Islet precursor cell (in vitro differentiated cells): ENCODE measurements at regions not wholly inside any gene's neighbourhood (a gene's known extent, or its start where the extent isn't known, plus 50 kb on each side); places are given as distances from the start of the nearest gene placed in this dataset.
"Not testable (repeated sequence)": the region's sequence is repeated elsewhere in the genome, so short reads cannot be mapped to it uniquely, and the experiment has no call there.

Source experiments
- DNase-seq: peaks from one replicate; pipeline ENCODE4 v3.0.0-alpha.2; 2018

DNA sequence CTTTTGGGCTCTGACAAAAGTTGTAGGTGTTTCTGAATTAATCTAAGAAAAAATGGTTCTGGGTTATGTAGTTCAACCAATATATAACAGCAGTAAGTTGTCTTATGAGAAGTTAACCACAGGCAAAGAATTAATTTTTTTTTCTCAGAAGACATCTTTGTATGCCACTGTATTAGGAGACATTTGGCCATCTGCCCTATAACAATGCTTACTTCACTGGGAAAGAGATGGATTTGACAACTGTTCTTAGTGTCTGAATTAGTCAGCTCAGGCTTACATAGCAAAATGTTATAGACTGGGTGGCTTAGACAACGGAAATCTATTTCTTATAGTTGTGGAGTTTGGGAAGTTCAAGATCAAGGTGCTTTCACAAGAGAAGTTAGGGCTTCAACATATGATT lies 508.1 kb downstream of the STIM2 start:
- DNase-seq: no peak

DNA sequence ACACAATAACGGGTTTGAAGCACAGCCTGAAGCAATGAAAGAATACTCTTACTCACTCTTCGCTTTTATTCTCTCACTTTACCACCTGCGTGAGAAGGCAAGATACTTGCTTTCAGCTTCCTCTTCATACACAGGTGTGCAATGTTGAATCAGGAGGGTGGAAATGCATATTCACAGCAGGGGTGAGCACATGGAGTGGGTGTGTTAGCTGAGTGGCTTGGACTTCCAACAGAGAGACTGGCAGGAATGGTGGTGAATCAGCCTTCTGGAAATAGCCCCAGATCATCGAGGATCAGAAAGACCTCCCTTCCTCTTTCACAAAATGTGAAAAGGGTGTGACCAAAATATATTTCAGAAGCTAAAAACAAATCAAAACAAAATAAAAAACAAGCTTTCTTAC lies 521.2 kb downstream of the STIM2 start:
- DNase-seq: no peak

DNA sequence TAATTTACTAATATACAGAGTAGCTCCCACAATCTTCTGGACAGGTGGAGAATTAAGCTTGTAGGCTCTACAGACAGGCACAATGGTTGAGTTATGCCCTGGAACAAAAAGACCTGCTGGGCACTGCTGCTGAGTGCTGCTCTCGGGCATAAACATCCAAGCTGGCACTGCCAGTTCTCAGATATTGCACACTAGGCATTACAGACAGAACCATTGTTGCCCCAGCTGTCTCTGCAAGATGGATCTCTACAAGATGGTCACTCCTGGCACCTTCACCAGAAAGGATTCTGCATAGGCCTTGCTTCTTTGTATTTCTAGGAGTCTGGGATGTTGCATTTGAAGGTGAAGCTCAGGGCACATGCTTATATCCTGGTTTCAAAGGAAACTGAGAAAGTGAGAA lies 527.1 kb downstream of the STIM2 start:
- DNase-seq: no peak

DNA sequence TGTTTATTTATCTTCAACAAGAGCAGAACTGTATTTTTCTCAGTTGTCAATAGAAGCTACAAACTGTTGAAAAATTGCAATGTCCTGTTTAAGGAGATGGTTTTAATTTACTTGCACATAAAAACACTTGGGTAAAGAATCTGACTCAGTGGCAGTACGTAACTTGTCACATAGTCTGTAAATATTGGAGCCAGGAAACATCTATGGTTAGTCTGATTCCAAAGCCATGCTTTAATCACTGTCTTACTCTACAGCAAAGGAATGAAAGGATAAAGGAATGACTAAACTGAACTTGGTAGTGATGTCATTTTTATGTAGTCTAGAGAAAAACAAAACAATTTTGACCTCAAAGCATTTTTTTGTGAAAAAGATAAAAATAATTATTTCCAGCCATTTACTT lies 537.2 kb downstream of the STIM2 start:
- no peak for DNase-seq

DNA sequence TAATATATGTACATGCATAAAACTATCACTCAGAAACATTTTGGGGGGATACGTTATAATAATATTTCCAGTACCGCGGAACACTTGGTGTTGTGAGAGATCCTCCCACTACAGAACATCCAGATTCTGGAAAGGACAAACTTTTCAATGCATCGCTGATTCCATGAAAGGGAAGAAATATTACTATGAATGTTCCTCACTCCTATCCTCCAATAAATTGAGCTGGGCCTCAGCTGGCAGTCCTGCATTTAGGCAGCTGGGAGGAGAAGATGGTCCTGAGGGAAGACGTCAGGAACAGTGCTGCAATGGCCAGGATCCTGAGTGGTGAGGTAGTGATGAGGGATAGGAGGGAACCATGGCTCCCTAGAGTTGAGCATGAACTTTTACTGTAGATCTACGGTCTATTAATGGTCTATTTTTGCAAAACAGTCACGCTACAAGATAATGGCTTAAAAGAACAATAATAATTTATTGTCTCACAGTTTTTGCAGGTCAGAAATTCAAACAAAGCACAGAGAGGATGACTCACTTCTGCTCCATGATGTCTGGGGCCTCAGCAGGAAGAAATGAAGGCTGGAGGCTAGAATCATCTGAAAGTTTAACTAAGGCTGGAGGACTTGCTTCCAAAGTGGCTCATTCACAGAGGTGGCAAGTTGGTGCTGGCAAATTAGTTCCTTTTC lies 538.1 kb downstream of the STIM2 start:
- no peak for DNase-seq

DNA sequence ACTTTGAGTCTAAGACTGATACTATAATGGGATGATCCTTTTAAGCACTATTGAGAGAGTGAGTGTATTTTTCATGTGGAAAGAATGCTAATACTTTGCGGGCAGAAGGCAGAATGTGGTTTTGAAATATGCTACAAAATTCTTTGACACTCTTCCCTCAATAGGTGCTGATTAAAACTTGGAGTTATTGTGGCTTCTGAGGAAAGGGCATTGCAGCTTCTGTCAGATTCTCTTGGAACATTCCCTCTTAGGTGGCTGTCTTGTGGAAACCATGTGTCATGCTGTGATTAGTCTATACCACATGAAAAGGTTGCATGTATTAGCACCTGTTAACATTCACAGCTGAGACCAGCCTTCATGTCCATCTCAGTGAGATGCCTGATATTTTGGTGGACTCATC lies 547.0 kb downstream of the STIM2 start:
- no peak for DNase-seq

DNA sequence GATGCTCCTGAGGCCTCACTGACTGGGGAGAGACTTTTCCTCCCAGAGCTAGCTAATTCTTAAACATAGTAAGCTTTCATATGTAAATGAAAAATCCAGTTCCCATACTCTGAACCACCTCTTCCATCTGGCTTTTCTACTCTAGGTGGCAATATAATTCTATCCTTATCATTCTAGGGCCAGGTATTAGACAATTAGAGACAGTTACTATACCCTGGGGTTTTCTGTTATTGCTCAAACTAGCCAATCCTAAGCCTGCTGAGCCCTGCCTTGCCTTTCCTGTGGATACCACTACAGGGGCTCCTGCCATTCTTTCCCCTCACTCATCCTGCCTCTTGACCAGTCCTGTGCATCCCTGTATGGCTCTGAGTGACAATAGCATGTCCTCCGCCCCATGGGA lies 552.0 kb downstream of the STIM2 start:
- no peak for DNase-seq

DNA sequence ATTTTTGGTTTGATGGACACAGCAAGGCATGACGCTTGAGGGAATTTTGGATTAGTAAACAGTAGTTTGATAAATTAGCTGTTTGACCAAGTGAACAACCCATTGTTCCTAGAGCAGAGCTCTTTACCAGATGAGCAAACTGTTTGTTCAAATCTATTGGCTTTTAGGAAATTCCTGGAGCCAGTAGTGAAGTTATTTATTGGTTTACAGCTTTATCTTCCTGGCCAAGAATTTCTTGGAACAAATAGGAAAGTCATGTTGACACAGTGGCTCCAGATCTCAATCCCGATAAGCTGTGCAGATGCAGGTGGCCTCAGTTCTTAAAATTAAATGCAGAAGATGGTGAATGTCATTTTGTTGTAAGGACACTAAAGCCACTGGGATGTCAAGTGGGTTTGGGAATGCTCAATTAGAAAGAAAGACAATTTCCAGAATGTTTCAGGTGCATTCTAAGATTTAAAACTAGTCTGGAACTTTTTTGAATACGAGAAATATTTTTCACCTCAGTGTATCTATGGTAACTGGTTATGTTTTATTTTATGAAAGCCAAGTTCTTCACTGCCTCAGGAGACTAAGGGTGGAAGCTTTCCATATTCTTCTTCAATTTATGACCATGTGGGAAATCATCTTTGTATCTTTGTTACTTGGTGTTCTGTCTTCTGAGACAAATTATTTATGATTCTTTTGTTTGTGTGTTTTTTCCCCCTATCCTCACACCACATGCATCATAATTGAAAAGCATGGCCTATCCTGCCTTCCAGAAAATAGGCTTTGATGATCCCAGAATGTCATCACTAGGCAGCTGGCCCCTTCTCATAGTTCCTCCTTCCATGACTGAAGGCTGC lies 554.5 kb downstream of the STIM2 start:
- no peak for DNase-seq

DNA sequence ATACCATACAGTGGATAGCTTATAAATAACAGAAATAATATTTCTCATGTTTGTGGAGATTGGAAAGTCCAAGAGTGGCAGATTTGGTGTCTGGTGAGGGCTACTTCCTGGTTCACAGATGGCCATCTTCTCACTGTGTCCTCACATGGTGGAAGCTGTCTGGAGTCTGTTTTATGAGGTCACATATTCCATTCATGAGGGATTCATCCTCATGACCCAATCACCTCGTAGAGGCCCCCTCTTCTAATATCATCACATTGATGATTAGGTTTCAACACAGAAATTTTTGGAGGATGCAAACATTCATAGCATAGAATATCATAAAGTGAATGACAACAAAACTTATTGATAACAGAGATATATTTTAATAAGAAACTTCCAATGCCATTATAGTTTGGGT lies 568.0 kb downstream of the STIM2 start:
- DNase-seq: no peak

DNA sequence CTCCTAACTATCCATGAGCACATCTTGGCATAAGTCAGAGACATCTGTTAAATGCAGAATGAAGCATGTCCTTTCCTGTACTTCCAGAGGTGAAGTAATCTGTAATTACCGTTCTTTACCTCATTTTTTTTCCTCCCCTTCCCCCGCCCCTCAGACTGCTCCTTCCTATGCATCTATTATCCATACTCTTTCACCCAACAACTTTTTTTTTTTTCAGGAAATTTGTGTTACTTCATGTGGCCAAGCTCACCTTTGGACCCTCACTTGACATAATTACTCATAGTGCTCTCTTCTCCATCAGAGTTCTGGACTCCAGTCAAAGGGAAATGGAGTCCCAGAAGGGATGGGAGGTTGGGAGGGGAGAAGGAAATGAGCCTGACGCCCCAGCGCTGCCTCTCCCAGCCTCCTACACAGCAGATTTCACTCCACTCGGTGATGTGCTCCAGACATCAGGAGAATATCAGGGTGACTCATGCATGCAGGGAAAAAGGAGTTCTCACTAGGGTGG lies 568.8 kb downstream of the STIM2 start:
- DNase-seq: peak; percentile 70

DNA sequence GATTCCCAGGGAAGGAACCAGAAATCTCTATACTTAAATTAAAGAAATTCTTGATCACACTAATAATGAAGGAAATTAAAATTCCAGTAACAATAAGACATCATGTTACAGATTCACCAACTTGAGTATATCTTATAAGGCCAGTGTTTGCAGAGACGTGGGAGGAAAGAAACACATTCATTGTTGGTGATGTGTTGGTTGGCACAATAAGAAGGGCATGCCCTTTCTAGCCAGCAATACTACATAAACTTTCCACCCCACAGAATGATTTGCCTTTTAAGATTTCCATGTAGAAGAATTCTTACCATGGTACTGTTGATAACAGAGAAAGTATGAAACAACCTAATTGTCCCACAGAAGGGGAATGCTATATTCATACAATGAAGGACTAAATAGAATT lies 581.5 kb downstream of the STIM2 start:
- DNase-seq: no peak

DNA sequence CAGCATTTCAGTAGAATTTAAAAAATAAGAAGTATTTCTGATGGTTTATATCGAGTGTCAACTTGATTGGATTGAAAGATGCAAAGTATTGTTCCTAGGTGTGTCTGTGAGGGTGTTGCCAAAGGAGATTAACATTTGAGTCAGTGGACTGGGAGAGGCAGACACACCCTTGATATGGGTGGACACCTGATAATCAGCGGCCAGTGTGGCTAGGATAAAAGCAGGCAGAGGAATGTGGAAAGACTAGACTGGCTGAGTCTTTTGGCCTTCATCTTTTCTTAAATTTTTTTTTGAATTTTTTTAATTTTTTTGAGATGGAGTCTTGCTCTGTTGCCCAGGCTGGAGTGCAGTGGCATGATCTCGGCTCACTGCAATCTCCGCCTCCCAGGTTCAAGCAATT lies 582.0 kb downstream of the STIM2 start:
- not testable (repeated sequence) for DNase-seq

DNA sequence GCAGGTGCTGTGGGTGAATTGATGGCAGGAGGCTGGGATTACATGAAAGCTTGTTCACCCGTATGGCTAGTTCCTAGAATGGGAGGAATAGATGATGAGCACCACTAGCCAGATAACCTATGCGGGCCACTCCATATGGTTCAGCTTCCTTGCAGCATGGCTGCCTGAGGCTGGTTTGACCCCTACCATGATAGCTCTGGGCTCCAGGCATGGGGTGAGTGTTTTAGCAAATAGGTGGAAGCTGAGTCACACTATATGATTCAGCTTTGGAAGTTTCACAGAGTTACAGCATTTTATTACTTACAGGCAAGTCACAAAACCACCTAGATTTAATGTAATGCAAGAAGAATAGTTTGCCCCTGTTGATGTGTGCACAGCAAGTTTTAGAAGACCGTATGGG lies 603.2 kb downstream of the STIM2 start:
- peak; percentile 77 for DNase-seq

DNA sequence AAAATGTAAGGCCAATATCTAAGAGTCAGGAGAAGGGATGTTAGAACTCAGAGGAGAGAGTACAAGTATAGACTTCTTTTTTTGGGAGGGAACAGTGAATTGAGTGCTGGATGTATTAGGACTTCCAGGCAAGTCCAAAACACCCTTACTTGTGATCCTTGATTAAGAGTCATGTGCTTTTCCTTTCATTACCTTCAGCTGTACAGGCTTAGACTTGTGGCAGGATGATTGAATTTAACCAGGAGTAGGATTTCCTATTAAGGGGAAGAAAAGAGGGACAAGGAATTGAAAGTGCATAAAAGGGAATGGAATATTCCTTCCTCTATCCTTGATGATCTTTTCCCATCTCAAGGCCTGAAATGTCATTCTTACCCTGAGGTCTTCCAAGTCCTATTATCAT lies 606.7 kb downstream of the STIM2 start:
- no peak for DNase-seq

DNA sequence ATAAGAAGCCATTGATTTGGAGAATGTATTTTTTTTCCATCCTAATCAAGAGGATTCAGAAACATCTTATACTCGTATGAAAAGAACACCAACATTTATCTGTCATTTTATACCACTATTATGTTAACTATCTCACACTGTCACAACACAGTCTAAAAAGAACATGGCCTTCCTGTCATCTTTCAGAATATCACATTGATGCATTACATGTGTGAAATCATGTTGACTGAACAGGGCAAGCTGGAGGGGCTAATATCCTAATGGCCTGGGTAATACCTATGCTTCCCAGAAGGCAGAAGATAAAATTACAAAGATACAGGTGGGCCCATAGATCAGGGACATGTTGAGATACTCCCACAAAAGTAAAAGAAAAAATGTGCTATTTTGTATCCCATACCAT lies 611.7 kb downstream of the STIM2 start:
- DNase-seq: no peak

DNA sequence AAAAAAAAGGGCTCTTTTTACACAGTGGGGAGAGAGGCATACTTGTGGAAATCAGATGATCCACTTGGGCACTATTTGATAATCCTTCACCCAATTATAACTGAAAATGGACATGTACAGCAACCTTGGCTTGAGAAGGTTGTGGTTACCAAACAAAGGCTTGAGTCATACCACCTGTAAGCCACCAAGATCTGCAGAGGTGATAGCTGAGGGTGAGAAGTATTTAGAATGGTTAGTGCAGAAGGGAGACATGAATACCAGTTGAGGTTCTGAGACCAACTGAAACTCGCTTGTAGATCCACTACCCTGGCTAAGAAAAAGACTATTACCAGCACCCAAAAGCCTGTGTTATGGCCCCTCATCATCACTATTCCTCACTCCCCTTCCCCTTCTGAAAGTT lies 614.0 kb downstream of the STIM2 start:
- no peak for DNase-seq

DNA sequence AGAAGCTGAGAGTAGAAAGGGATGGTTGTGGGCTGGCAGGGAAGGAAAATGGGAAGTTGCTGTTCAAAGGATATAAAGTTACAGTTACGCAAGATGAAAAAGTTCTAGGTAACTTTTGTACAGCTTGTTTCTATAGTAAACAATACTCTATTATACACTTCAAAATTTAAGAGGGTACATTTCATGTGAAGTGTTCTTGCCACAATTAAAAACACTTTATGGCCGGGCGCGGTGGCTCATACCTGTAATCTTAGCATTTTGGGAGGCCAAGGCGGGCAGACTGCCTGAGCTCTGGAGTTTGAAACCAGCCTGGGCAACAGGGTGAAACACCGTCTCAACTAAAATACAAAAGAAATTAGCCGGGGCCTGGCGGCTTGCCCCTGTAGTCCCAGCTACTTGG lies 623.6 kb downstream of the STIM2 start:
- no peak for DNase-seq

DNA sequence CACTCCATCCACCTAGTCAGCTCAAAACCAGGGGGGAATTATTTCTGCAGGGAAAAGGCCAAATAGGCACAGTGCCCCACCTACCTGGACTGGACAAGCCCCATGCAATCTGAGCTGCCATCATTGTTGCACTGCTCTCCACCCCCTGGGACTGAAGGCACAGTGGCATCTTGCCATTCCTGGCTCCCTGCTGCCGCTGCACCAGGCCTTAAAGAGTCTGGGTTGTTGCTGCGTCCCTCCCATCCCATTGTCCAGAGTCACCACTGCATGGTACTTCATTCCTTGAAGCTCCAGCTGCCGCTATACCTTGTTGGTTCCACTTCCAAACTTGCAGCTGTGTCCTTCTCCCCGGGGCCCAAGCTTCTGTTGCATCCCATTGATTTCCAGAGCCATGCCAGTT lies 629.7 kb downstream of the STIM2 start:
- peak; percentile 52 for DNase-seq

DNA sequence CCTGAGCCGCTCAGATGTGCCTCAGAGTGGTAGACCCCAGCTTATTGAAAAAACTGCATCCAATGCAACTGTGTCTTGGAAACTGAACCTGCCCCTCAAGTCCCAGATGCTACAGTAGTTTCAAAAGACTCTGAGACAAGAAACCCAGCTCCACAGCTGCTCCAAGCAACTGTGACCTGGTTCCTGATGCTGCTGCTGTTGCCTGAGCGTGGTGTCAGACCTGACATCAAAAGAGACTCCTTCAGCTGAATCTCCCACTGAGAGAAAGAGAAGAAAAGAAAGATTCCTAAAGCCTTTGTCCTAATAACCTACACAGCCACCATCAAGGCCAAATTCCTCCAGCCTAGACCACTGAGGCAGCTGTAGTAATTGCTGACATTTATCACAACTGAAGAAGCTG lies 630.1 kb downstream of the STIM2 start:
- DNase-seq: no peak

DNA sequence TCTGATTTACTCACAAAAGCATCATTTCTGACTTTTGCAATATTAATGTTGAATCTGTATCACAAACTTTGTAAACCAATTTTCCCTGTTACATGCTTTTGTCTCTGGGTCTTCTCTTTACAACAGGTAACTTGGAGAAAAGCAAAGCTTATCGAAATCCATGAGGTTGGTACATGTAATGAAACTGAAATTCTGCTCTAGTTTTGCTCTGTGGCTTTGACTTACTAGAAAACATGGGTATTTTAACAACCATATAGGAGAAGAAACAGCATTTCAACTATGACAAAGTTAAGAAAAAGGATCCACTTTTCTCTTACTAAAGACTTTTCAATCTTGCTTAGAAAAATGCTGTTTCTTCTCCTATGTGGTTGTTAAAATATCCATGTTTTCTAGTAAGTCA lies 645.8 kb downstream of the STIM2 start:
- DNase-seq: no peak

DNA sequence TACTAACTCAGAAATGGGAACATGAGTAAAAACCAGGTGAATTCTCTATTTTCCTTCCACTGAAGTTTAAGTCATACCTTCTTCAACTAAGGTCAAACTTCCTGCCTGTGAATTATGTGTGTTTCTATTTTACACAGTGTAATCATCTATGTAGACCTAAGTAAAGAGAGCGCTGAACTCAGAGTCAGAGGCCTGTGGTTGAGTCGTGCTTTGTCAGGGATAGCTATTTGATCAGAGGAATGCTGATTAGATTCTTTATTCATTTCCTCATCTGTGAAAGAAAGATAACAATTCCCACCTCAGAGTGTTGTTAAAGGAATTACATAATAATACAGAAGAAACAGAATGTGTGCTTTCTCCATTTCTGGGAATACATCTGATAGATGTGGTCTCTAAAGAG lies 654.1 kb downstream of the STIM2 start:
- DNase-seq: no peak

DNA sequence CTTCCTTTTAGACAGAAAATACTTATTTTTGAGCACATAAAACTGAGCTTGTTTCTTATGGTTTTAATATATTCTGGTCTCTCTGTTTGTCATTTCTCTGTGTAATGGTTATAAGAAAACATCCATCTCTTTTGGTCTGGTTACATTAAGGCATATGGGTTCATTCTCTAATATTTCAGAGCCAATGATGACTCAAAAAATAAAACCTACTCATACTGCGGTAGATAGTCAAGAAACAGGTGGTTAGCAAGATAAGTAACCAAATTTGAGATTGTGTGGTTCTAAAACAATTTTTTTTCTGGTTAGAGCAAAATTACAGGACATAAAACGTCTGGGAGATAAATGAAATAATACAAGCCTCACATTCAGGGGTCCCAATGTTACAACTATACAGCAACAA lies 654.5 kb downstream of the STIM2 start:
- DNase-seq: no peak

DNA sequence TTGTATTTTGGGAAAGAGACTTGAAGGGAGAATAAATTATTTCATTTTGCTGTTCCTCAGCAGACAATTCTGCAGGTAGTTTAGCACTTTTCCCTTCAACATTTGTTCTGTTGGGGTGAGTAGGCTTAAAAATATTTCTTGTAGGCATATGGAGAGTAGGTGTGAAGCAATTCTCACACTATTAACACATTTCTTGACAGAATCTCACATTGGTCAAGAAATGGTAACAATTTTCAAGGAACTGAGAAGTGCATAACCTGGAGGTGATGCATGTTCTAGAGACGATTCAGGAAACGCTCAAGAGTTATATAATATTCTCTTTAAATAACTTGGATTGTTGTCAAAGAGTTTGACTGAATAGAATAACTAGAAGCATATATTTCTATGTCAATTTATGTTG lies 658.2 kb downstream of the STIM2 start:
- no peak for DNase-seq

DNA sequence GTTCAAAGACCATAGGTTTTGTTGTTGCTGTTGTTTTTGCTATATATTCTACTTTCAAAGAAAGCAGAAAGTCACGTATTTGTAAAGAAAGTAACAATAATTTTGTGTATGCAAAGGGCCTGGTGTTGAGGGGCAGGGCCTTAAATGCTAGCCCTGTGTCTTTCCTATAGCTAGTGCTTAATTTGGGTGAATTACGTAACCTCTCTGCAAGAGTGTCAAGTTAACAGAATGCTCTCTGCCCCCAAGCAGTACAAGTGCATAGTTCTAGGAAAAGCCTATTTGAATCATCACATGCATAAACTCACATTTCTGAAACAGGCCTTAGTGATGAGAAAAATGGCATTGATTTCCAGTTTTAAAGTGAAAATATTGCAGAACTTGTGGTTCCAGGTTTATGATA lies 663.6 kb downstream of the STIM2 start:
- DNase-seq: no peak

DNA sequence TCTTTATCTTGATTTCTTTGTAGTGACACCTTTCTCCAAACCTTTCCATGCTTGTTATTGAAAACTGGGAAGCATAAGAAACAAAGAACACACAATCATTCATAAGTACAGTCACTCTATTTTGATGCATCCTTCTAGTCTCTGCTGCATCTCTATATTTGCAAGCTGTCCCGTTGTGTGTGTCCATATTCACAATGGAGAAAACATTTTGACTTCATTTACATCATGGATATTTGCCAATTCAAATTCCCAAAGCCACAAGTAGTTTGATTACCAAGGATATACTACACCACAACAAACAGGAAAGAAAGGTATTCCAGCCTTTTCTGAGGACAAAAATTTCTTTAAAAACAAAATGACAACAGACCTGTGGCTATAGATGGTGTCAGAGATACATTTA lies 673.8 kb downstream of the STIM2 start:
- DNase-seq: no peak
